ENCODE measurements at regions not wholly inside any gene's neighbourhood (a gene's known extent, or its start where the extent isn't known, plus 50 kb on each side); places are given as distances from the start of the nearest gene placed in this dataset.

- Histone ChIP-seq H3K79me2 (ENCODE audit: control insufficient read depth, insufficient read depth, low read length) (no peaks in the 10 kb centered on the region), H3K9me3 (ENCODE audit: control insufficient read depth, insufficient read depth, low read depth, low read length) (no peaks in the 10 kb centered on the region), H3K4me2 (ENCODE audit: extremely low read depth, insufficient read depth, low read length) (no peak overlapping the region), H3K36me3 (ENCODE audit: control insufficient read depth, insufficient read depth, low read length) (no peaks in the 10 kb centered on the region), H3K9ac (ENCODE audit: insufficient read depth, low read length) (no peak overlapping the region), H3K27me3 (ENCODE audit: control insufficient read depth, insufficient read depth, low read length) (peaks cover 7% of the 10 kb centered on the region), H3K4me3 (replicated peaks in 1 of 4; ENCODE audit: control extremely low read depth in 1 of 4, insufficient read depth in 1 of 4, low read depth in 3 of 4, low read length in 4 of 4) (no peak overlapping the region), H3K27ac (ENCODE audit: insufficient read depth, low read length) (no peak overlapping the region), H3K4me1 (ENCODE audit: control insufficient read depth, extremely low read depth, insufficient read depth, low read length) (peaks cover 3% of the 10 kb centered on the region), H2AFZ (ENCODE audit: low read length) (no peak overlapping the region), H4K20me1 (ENCODE audit: control insufficient read depth, extremely low read depth, insufficient read depth, low read length) (no peaks in the 10 kb centered on the region)
- no peak for TF ChIP-seq EZH2 (IDR thresholded peaks at IDR 0.05; ENCODE audit: low read length, missing control alignments)
- no peak for TF ChIP-seq CTCF (conservative IDR thresholded peaks at IDR 0.05 in 1 of 2, IDR thresholded peaks at IDR 0.05 in 1 of 2; ENCODE audit: low read depth in 1 of 2, low read length in 2 of 2)
- DNase-seq (ENCODE audit: low read depth in 2 of 2): no peak
These were observed 230.4 kb downstream of the ABHD5 start for GRCh38 chr3:43921056-43921648.

GRCh38 chr3:43922374-43922773 lies 231.6 kb downstream of the ABHD5 start:
- Histone ChIP-seq H3K36me3 (ENCODE audit: control insufficient read depth, insufficient read depth, low read length) (no peaks in the 10 kb centered on the region), H3K9ac (ENCODE audit: insufficient read depth, low read length) (no peak overlapping the region), H3K79me2 (ENCODE audit: control insufficient read depth, insufficient read depth, low read length) (no peaks in the 10 kb centered on the region), H3K4me3 (replicated peaks in 1 of 4; ENCODE audit: control extremely low read depth in 1 of 4, insufficient read depth in 1 of 4, low read depth in 3 of 4, low read length in 4 of 4) (no peak overlapping the region), H3K9me3 (ENCODE audit: control insufficient read depth, insufficient read depth, low read depth, low read length) (no peaks in the 10 kb centered on the region), H3K4me2 (ENCODE audit: extremely low read depth, insufficient read depth, low read length) (no peak overlapping the region), H3K27me3 (ENCODE audit: control insufficient read depth, insufficient read depth, low read length) (peaks cover 7% of the 10 kb centered on the region), H4K20me1 (ENCODE audit: control insufficient read depth, extremely low read depth, insufficient read depth, low read length) (no peaks in the 10 kb centered on the region), H2AFZ (ENCODE audit: low read length) (no peak overlapping the region), H3K4me1 (ENCODE audit: control insufficient read depth, extremely low read depth, insufficient read depth, low read length) (peaks cover 3% of the 10 kb centered on the region), H3K27ac (ENCODE audit: insufficient read depth, low read length) (no peak overlapping the region)
- no peak for DNase-seq (ENCODE audit: low read depth in 2 of 2)
- TF ChIP-seq EZH2 (IDR thresholded peaks at IDR 0.05; ENCODE audit: low read length, missing control alignments) (no peak), CTCF (conservative IDR thresholded peaks at IDR 0.05 in 1 of 2, IDR thresholded peaks at IDR 0.05 in 1 of 2; ENCODE audit: low read depth in 1 of 2, low read length in 2 of 2) (no peak)

GRCh38 chr3:43923104-43923882 lies 232.6 kb downstream of the ABHD5 start:
- H2AFZ ChIP-seq (ENCODE audit: low read length): no peak overlapping the region
- no peak for DNase-seq (ENCODE audit: low read depth in 2 of 2)
- TF ChIP-seq EZH2 (IDR thresholded peaks at IDR 0.05; ENCODE audit: low read length, missing control alignments) (no peak), CTCF (conservative IDR thresholded peaks at IDR 0.05 in 1 of 2, IDR thresholded peaks at IDR 0.05 in 1 of 2; ENCODE audit: low read depth in 1 of 2, low read length in 2 of 2) (no peak)
- no peaks in the 10 kb centered on the region for H3K36me3 ChIP-seq (ENCODE audit: control insufficient read depth, insufficient read depth, low read length)
- peaks cover 3% of the 10 kb centered on the region for H3K4me1 ChIP-seq (ENCODE audit: control insufficient read depth, extremely low read depth, insufficient read depth, low read length)
- no peak overlapping the region for H3K4me3 ChIP-seq (replicated peaks in 1 of 4; ENCODE audit: control extremely low read depth in 1 of 4, insufficient read depth in 1 of 4, low read depth in 3 of 4, low read length in 4 of 4)
- H3K9ac ChIP-seq (ENCODE audit: insufficient read depth, low read length): no peak overlapping the region
- peaks cover 7% of the 10 kb centered on the region for H3K27me3 ChIP-seq (ENCODE audit: control insufficient read depth, insufficient read depth, low read length)
- no peak overlapping the region for H3K27ac ChIP-seq (ENCODE audit: insufficient read depth, low read length)
- H3K79me2 ChIP-seq (ENCODE audit: control insufficient read depth, insufficient read depth, low read length): no peaks in the 10 kb centered on the region
- H3K4me2 ChIP-seq (ENCODE audit: extremely low read depth, insufficient read depth, low read length): no peak overlapping the region
- no peaks in the 10 kb centered on the region for H4K20me1 ChIP-seq (ENCODE audit: control insufficient read depth, extremely low read depth, insufficient read depth, low read length)
- no peaks in the 10 kb centered on the region for H3K9me3 ChIP-seq (ENCODE audit: control insufficient read depth, insufficient read depth, low read depth, low read length)

All from fibroblast of lung (primary cell).